GM03348 (cell line): ENCODE measurements at regions not wholly inside any gene's neighbourhood (a gene's known extent, or its start where the extent isn't known, plus 50 kb on each side); places are given as distances from the start of the nearest gene placed in this dataset.
"Not testable (repeated sequence)": the region's sequence is repeated elsewhere in the genome, so short reads cannot be mapped to it uniquely, and the experiment has no call there.

Experiments used
- DNase-seq: peaks from one replicate; pipeline ENCODE4 v3.0.0; 2012; ENCODE audit warnings: low spot score

GRCh38 chr4:75287738-75288517 is 226.3 kb downstream of the RCHY1 start:
- DNase-seq = no peak

- DNase-seq = no peak
Observed at GRCh38 chr4:75285837-75286236, 228.4 kb downstream of the RCHY1 start.

- DNase-seq = no peak
Observed at GRCh38 chr4:75284831-75285230, 229.4 kb downstream of the RCHY1 start.

- not testable (repeated sequence) for DNase-seq
Observed at GRCh38 chr4:75280461-75280860, 233.7 kb downstream of the RCHY1 start.

GRCh38 chr4:75259306-75259705 is 254.9 kb downstream of the RCHY1 start:
- DNase-seq = no peak

GRCh38 chr4:75255261-75255660 is 258.9 kb downstream of the RCHY1 start:
- no peak for DNase-seq

- DNase-seq = no peak
Observed at GRCh38 chr4:75254745-75255144, 259.5 kb downstream of the RCHY1 start.

GRCh38 chr4:75253094-75253493 is 261.1 kb downstream of the RCHY1 start:
- DNase-seq = not testable (repeated sequence)

- no peak for DNase-seq
Observed at GRCh38 chr4:75251547-75251946, 262.7 kb downstream of the RCHY1 start.

- DNase-seq = no peak
Observed at GRCh38 chr4:75249739-75250138, 264.5 kb downstream of the RCHY1 start.

- DNase-seq = no peak
Observed at GRCh38 chr4:75248770-75249407, 265.3 kb downstream of the RCHY1 start.

GRCh38 chr4:75244325-75244724 is 269.9 kb downstream of the RCHY1 start:
- DNase-seq = no peak

- DNase-seq = no peak
Observed at GRCh38 chr4:75243570-75243969, 270.6 kb downstream of the RCHY1 start.

GRCh38 chr4:75235359-75235951 is 278.7 kb downstream of the RCHY1 start:
- no peak for DNase-seq

GRCh38 chr4:75232546-75232945 is 281.7 kb downstream of the RCHY1 start:
- no peak for DNase-seq

- DNase-seq = no peak
Observed at GRCh38 chr4:75229806-75230570, 284.2 kb downstream of the RCHY1 start.

- no peak for DNase-seq
Observed at GRCh38 chr4:75213480-75213879, 280.6 kb downstream of the PARM1 start.

GRCh38 chr4:75211422-75211821 is 278.5 kb downstream of the PARM1 start:
- no peak for DNase-seq

GRCh38 chr4:75207902-75208301 is 275.0 kb downstream of the PARM1 start:
- DNase-seq = no peak

- no peak for DNase-seq
Observed at GRCh38 chr4:75195111-75195510, 262.2 kb downstream of the PARM1 start.

- DNase-seq = no peak
Observed at GRCh38 chr4:75194180-75194579, 261.3 kb downstream of the PARM1 start.

- not testable (repeated sequence) for DNase-seq
Observed at GRCh38 chr4:75192182-75192581, 259.3 kb downstream of the PARM1 start.
